HG03442 (cell line): ENCODE measurements at regions not wholly inside any gene's neighbourhood (a gene's known extent, or its start where the extent isn't known, plus 50 kb on each side); places are given as distances from the start of the nearest gene placed in this dataset.
A peak's percentile ranks its signal among the peaks of the same experiment; 100 is the strongest.
"Not testable (repeated sequence)": the region's sequence is repeated elsewhere in the genome, so short reads cannot be mapped to it uniquely, and the experiment has no call there.

Experiments used
- ATAC-seq: cut with Tn5 transposase; IDR thresholded peaks from one replicate; pipeline ENCODE4 v1.9.1; 2021; ENCODE audit warnings: mild to moderate bottlenecking, moderate library complexity; ENCODE audit not compliant: unreplicated experiment

DNA sequence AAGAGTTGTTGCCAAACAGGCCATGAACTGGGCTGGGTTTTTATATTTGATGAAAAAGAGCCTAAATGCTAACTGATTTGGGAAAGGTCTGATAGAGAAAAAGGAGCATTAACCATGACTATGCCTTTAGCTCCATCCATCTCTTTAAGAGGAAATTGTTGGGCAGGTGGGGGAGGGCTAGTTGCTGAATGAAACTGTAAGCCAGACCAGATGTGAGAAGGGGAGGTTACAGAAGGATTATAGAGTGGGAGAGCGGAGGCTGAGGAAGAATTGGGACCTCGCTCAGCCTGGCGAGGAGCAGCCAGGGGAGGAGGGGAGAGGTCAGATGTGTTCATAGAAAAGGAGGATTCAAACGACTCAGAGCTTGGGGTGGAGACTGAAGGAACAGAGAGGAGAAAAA is 74.9 kb upstream of the OTUD4 start:
- ATAC-seq: not testable (repeated sequence)

GRCh38 chr4:145252190-145252589 is 71.8 kb upstream of the OTUD4 start:
- no peak for ATAC-seq

DNA sequence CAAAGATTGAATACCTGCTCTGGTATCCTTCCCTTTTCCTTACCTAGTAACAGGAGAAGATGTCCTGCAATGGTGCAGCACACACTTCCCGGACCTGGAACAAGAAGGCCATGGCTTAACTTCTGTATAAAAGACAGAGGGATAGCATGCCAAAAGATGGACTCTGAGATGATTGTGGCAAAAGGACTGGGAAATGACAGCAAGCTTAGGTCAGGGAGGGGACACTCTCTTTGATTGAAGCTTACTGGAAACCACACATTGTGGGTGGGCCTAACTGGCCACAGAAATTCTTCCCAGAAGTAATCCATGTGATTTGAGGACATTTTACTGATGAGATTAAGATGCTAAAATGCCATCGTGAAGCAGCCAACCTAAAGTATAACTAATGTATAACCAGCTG is 71.0 kb upstream of the OTUD4 start:
- ATAC-seq: no peak

DNA sequence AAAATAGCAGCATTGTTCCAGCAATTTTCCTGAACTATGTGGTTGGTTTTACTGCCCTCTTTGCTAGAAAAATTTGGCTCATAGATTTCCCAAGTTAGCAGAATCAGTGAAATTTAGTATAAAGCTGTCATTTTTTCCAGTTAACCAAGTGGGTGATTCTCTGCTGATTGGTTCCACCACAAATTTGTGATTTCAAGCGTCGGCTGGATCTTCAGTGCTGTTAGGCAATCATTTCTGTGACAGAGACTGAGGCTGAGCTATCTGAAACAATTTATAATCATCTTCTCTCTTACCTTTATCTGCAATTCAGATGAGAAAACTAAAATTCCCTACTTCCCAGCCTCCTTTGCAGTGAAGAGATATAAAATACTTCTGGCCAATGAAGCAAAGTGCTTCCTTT is 68.6 kb upstream of the OTUD4 start:
- ATAC-seq: no peak

DNA sequence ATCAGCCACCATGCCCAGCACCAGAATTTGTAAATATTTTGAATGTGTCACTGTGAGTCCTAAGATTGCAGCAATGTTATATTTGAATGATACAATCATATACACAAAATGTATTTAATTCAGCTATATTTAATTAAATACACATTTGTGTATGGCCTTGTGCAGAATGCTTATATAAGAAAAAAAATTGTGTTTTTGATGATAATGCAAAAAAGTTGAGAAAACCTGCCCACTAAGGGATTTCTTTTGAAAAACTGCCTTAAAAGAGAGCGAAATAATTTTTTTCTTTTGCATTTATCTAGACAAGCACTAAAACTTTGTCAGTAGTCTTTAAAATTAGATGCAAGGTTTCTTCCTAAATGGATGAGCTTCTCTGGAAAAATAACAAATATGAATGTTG is 68.1 kb upstream of the OTUD4 start:
- no peak for ATAC-seq

DNA sequence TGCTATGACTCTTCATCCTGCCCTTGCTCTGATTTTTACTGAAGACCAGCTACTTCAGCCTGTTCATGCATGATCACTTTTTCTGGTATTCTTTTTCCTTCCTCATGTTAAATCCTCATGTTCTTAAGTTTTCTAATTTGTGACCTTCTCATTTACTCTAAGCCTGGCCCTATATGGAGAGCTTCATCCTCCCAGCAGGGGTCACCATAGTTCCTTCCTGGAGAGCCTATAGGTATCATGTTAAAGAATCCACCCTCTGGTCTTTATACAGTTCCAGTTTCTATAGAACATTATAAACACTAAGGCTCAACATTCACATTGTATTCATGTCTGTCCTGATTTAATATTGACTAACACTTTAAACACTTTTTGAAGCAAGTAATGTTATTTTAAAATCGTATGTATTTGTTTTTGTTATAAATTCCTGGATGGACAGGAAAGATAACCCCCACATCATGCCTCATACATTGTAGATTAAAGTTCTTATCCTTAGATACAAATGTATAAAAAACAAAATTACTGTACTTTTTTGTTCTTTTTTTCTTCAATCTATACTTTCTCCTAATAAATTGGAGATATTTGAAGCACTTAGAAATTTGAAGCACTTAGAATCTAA is 53.8 kb upstream of the OTUD4 start:
- ATAC-seq: peak; percentile 99

- ATAC-seq: no peak
Observed at GRCh38 chr4:145231906-145232700, 51.7 kb upstream of the OTUD4 start.

GRCh38 chr4:145230726-145231125 is 50.3 kb upstream of the OTUD4 start:
- no peak for ATAC-seq
